IPS-NIHi7 (cell line): ENCODE measurements at regions not wholly inside any gene's neighbourhood (a gene's known extent, or its start where the extent isn't known, plus 50 kb on each side); places are given as distances from the start of the nearest gene placed in this dataset.

ENCODE experiments used
- DNase-seq: peaks from one replicate; pipeline ENCODE4 v3.0.0; 2012; ENCODE audit warnings: mixed read lengths; ENCODE audit errors: extremely low spot score

DNA sequence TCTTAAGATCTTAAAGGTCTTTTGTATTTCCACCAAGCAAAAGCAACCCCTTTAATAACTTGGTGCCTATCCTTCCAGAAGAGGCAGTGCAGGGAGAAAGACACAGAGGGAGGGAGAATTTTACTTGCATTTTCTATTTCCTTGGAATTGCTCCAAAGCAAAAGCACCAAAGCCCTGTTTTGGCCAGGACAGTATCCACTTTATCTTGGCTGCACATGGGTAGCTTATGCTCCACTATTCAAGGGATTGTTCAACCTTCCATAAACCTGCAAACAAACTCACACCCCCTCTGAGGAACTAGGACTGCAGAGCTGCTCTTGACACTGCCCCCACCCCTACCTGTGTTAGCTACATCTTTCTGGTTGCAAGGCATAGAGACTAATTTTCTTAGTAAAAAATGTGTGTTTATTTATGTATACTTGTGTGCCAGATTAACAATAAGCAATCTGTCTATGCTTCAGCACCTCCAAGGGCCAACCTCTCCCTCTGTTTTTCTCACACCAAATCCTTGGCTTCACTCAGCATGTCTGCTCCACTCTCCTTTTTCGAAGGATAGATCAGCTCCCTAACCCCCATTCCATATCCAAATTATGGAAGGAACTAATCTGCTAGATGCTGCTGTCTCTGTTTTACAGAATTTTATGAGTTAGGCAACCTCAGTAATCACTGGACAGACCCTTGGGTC lies 68.1 kb upstream of the KLF12 start:
- no peak for DNase-seq

- DNase-seq = no peak
Observed at GRCh38 chr13:74201530-74201929, 67.3 kb upstream of the KLF12 start.

DNA sequence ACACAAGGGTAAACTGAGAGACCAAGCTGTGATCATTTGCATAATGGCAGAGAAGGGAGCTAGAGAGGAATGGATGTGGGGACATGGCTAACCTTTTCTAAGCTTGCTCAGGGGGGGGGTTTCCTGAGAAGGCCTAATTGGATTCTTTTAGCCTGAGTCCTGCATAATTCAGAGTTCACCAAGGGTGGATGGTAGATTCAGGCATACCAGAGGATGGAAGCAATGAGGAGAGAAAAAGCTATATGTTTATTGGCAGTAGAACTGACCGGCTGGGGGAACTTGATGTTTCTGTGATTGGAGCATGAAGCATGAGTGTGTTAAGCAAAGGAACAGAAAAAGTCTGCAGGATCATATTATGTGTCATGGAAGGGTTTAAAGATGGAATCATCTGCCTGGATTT lies 65.9 kb upstream of the KLF12 start:
- no peak for DNase-seq

DNA sequence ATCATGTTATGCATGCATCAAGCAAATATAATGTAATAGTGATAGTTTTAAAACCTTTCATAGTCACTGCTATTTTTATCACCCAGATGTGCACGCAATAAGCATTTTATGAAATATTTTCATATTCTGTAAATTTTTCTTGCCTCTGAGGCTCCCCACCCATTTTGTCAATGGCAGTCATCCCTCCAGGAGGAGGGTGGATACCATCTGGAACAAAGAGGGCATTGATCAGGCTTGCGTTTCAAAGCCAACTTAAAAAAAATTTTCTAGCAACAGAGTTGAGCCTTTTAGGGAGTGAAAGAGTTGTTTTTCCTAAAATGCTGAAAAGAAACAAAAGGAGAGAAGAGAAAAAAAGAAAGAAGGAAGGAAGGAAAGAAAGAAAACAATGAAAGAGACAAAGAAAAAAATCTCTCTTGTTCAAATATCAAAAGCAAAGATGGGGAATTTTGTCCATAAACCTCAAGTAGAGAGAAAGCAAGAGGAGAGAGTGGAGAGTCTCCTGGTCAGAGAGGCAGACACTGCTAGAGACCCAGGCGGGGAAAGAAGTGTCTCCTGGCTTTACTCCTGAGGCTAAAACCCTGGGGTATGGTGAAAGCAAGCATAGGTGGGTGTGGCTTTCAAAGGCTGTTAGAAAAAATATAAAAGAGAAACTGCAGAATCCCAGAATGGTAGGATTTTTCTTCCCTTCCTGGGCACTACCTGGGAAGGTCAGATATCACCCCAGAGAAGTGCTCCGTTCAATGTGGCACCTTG lies 63.6 kb upstream of the KLF12 start:
- DNase-seq = no peak

DNA sequence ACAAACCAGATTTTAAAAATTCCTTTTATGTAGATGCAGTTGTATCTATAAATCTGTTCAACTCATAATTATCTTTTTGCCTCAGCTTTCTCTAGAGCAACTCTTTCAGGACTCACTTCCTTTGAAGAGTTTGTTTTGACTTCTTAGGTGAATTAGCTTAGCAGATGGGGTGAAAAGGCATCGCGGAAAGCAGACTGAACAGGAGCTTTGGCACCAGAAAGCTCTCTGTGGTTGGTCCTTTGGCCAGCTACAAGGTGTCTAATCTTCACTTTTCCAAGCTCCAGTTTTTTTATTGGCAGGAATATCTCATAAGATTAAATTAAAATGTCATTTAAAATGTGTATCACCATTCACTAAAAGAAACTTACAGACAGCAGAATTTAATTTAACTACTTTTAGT lies 60.6 kb upstream of the KLF12 start:
- DNase-seq = no peak

DNA sequence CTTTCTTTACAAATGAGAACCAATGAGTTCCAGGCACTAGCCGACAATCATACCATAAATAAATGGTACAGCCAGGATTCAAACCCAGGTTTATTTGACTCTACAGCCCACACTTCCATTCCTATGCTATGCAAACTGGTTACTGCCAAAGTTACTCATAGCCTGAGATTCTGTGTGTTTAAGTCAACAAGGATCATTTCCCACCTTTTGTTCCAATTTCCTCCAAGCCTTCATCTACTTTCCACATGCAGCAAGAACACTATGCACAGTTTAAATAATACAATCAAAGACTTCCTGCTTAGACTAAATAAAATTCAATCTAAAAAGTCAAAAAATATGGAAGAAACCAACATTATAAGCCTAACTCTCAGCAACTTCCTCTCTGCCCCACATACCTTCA lies 59.2 kb upstream of the KLF12 start:
- DNase-seq = no peak

GRCh38 chr13:74191410-74191809 lies 57.2 kb upstream of the KLF12 start:
- no peak for DNase-seq

- no peak for DNase-seq
Observed at GRCh38 chr13:74190999-74191398, 56.8 kb upstream of the KLF12 start.

DNA sequence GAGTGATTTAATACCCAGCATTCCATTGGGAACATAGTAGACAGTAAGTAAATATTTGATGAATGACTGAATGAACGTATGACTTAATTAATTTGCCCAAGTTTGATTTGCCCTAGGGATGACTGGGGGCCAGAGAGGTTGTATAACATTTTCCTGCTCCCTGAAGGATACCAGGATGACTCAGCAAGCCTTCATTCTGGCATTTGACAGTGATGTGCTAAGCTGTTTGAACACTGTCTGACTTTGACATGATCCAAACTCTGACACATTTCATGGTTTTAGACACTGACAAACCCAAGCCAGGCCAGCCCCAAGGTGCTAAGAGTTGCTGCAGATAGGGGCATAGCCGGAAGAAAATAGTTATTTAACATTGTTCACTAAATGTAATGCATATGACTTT lies 53.4 kb upstream of the KLF12 start:
- no peak for DNase-seq

DNA sequence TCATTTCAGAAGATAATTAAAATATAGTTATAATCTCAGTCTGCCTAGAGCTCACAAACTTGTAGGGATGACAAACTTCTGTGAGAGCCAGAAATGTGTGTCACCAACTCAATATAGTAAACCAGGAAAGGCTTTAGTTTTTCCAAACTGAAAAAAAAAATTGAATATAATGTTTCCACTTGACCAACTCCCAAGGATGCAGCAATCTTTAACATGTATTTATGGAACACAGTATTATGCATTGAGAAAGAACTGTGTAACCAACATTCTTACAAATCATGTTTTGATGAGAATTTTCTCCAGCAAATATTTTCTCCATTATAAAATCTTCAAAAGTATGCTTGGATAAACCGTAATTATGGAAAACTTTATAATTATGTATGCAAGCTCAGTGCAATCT lies 50.1 kb upstream of the KLF12 start:
- DNase-seq = no peak
